GM12878 (cell line): ENCODE measurements at regions not wholly inside any gene's neighbourhood (a gene's known extent, or its start where the extent isn't known, plus 50 kb on each side); places are given as distances from the start of the nearest gene placed in this dataset.
A peak's percentile ranks its signal among the peaks of the same experiment; 100 is the strongest.

Experiments used
- ATAC-seq: fragments of 200-7000 bp; cut with Tn5 transposase; 3 replicates; pipeline ENCODE4 v1.9.1; 2020; ENCODE audit warnings: mild to moderate bottlenecking, moderate library complexity
- BruUV-seq: library from RNA; stranded (reverse); fragments of 400-500 nt; replicated peaks from 2 replicates; lab custom pipeline; 2021; lab: Mats Ljungman, UMichigan
- CTCF ChIA-PET: fragments of 300-600 bp; sonication (Branson Sonifier 250); formaldehyde crosslinking; extraction: SDS; loops from one replicate; lab custom pipeline; 2021; ENCODE audit warnings: inconsistent platforms; lab: Yijun Ruan, JAX
- POLR2A ChIA-PET: fragments of 350-600 bp; formaldehyde crosslinking; extraction: SDS; loops from one replicate; lab custom pipeline; 2021; ENCODE audit warnings: inconsistent platforms; lab: Charles Lee
- RAD21 ChIA-PET: fragments of 300-600 bp; sonication (Branson Sonifier 250); formaldehyde crosslinking; loops from one replicate; lab custom pipeline; 2023; ENCODE audit warnings: antibody characterized with exemption; ENCODE audit not compliant: unreplicated experiment; lab: Charles Lee
- SMC1A ChIA-PET: fragments of 300-600 bp; sonication (Branson Sonifier 250); formaldehyde crosslinking; loops from one replicate; lab custom pipeline; 2023; ENCODE audit not compliant: unreplicated experiment, uncharacterized antibody; lab: Charles Lee
- DNase-seq: peaks from one replicate; pipeline ENCODE4 v3.0.0-alpha.2; 2011; ENCODE audit warnings: low read depth, low spot score
- FAIRE-seq: peaks from 3 replicates; lab custom pipeline; 2011; peaks lifted over from hg19 to GRCh38; lab: Jason Lieb, UNC
- H2AFZ ChIP-seq: 2 replicates; pipeline ENCODE4 v1.6.0; 2011; ENCODE audit warnings: low read depth, low read length, control low read depth; ENCODE audit not compliant: control insufficient read depth
- H3K27ac ChIP-seq: 2 replicates; pipeline ENCODE4 v1.5.1; 2011; ENCODE audit warnings: control low read depth; ENCODE audit not compliant: control insufficient read depth, insufficient read depth
- H3K27me3 ChIP-seq, 2 experiments: replicated peaks in 1 of 2; 2 replicates each; pipeline versions ENCODE4 v1.6.0 to v1.6.1; 2011; ENCODE audit warnings: low read length in 1 of 2; ENCODE audit not compliant: control insufficient read depth in 2 of 2, insufficient read depth in 2 of 2
- H3K36me3 ChIP-seq, 2 experiments: 2 replicates each; pipeline ENCODE4 v1.5.1; 2011; ENCODE audit warnings: low read length in 1 of 2; ENCODE audit not compliant: control insufficient read depth in 2 of 2, insufficient read depth in 2 of 2
- H3K4me1 ChIP-seq: 2 replicates; pipeline ENCODE4 v1.6.1; 2011; ENCODE audit warnings: mild to moderate bottlenecking, low read length, moderate library complexity, mixed read lengths; ENCODE audit not compliant: control insufficient read depth, insufficient read depth
- H3K4me2 ChIP-seq: 2 replicates; pipeline ENCODE4 v1.6.0; 2011; ENCODE audit warnings: control low read depth; ENCODE audit not compliant: control insufficient read depth, insufficient read depth
- H3K4me3 ChIP-seq: fragments of 200-600 bp; sonication (generic); 2 replicates; pipeline ENCODE4 v1.5.1; 2016
- H3K79me2 ChIP-seq: 2 replicates; pipeline ENCODE4 v1.6.0; 2011; ENCODE audit warnings: low read length; ENCODE audit not compliant: control insufficient read depth, insufficient read depth
- H3K9ac ChIP-seq: 2 replicates; pipeline ENCODE4 v1.8.0; 2011; ENCODE audit warnings: low read length, control low read depth, mixed read lengths; ENCODE audit not compliant: control insufficient read depth, insufficient read depth
- H3K9me3 ChIP-seq: replicated peaks from 3 replicates; pipeline ENCODE4 v1.5.1; 2011; ENCODE audit warnings: mild to moderate bottlenecking, low read length; ENCODE audit not compliant: control insufficient read depth, insufficient read depth
- H4K20me1 ChIP-seq: 2 replicates; pipeline ENCODE4 v1.6.0; 2011; ENCODE audit not compliant: control insufficient read depth, insufficient read depth
- ASH2L ChIP-seq: fragments of 300-600, 200-600 bp; sonication (generic); IDR thresholded peaks from 2 replicates; pipeline ENCODE4 v1.6.1; 2017; ENCODE audit warnings: low read depth, mild to moderate bottlenecking, borderline replicate concordance
- BCL11A ChIP-seq: IDR thresholded peaks from 2 replicates; pipeline ENCODE4 v1.6.1; 2011; ENCODE audit warnings: low read depth, low read length
- CHD1 ChIP-seq: IDR thresholded peaks from 2 replicates; pipeline ENCODE4 v1.6.1; 2012; ENCODE audit warnings: low read depth, low read length, improper control_type of control experiment
- EED ChIP-seq: sonication (generic); IDR thresholded peaks from 2 replicates; pipeline ENCODE4 v1.6.1; 2016; ENCODE audit warnings: antibody characterized with exemption, low read depth
- HDAC6 ChIP-seq: fragments of 200-600 bp; sonication (generic); IDR thresholded peaks from one replicate; pipeline ENCODE4 v1.8.0; 2017; ENCODE audit warnings: antibody characterized with exemption; ENCODE audit not compliant: unreplicated experiment
- JUND ChIP-seq: IDR thresholded peaks from 2 replicates; pipeline ENCODE4 v1.6.1; 2012; ENCODE audit warnings: low read depth, mild to moderate bottlenecking, low read length, improper control_type of control experiment, moderate library complexity
- KLF5 ChIP-seq: fragments of 450-650 bp; IDR thresholded peaks from 2 replicates; pipeline ENCODE4 v1.6.1; 2014; ENCODE audit warnings: mild to moderate bottlenecking; ENCODE audit not compliant: partially characterized antibody
- MTA2 ChIP-seq: fragments of 450-650 bp; IDR thresholded peaks from 2 replicates; pipeline ENCODE4 v1.6.1; 2016; ENCODE audit warnings: low read depth, mild to moderate bottlenecking, moderate library complexity
- NFIC ChIP-seq: IDR thresholded peaks from 2 replicates; pipeline ENCODE4 v1.6.1; 2012; ENCODE audit warnings: low read depth, mild to moderate bottlenecking, inconsistent platforms, low read length, moderate library complexity
- PML ChIP-seq: IDR thresholded peaks from 2 replicates; pipeline ENCODE4 v1.6.1; 2012; ENCODE audit warnings: low read length, inconsistent platforms
- RFX5 ChIP-seq: IDR thresholded peaks from 2 replicates; pipeline ENCODE4 v1.6.1; 2011; ENCODE audit warnings: low read depth, low read length, improper control_type of control experiment
- SP1 ChIP-seq: IDR thresholded peaks from one replicate; pipeline ENCODE4 v1.6.1; 2011; ENCODE audit warnings: low read depth, low read length
- TAF1 ChIP-seq: IDR thresholded peaks from 2 replicates; pipeline ENCODE4 v1.6.1; 2011; ENCODE audit warnings: mild to moderate bottlenecking, low read depth, low read length, borderline replicate concordance
- WRNIP1 ChIP-seq: IDR thresholded peaks from 2 replicates; pipeline ENCODE4 v1.6.1; 2011; ENCODE audit warnings: low read depth, low read length, improper control_type of control experiment, borderline replicate concordance
- ZNF217 ChIP-seq: fragments of 450-650 bp; IDR thresholded peaks from 2 replicates; pipeline ENCODE4 v1.6.1; 2017; ENCODE audit warnings: antibody characterized with exemption, mild to moderate bottlenecking
- WGBS: methylation state at CpG from one replicate; pipeline ENCODE4 v1.1.6; 2016; ENCODE audit warnings: low lambda C conversion rate; ENCODE audit not compliant: insufficient replicate concordance, insufficient coverage; ENCODE audit errors: missing lambda C conversion rate; 5-methylcytosine and 5-hydroxymethylcytosine counted together
- in situ Hi-C: fragments of 300-500 bp; cut with MboI; formaldehyde crosslinking; loops from 9 replicates; pipeline ENCODE4 v1.14.3; 2018; ENCODE audit warnings: mixed read lengths
- intact Hi-C: fragments of 100-400 bp; cut with micrococcal nuclease; formaldehyde crosslinking; loops from one replicate; pipeline ENCODE4 v1.14.2; 2022; ENCODE audit not compliant: unreplicated experiment
- TF ChIP-seq, protein P1 (sequence below): fragments of 450-650 bp; IDR thresholded peaks from 2 replicates; pipeline ENCODE4 v1.6.1; 2017; ENCODE audit warnings: low read depth, mild to moderate bottlenecking, moderate library complexity

DNA sequence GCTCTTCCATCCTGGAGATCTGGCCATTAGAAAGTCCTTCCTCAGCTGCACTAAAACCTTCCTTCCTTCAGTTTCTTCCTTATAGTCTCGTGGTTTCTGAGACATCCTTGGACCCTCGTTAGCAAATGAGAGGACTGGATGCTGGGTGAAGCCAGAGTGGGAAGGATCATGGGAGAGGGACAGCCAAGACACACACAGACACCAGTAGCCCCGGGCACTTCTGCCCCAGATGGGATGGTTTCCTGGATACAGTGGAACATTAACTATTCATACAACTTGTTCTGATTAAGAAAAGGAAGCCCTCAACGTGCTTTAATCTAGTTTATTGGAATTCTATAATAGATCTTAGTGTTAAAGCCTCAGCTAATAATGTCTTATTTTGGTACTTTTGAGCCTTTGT lies 125.5 kb downstream of the SEC61B start:
- H3K4me3 ChIP-seq: no peak overlapping the region
- SMC1A ChIA-PET: interaction anchor here (0.5 to 1.6 kb wide), 6 partner anchors 10 to 115 kb away, joined by 3 to 5 read pairs (median 3); no protein-coding TSS in a partner anchor
- POLR2A ChIA-PET: no interaction called here
- WGBS: 18% methylated on average over 4 of the region's 4 CpGs
- FAIRE-seq (no peak), DNase-seq (no peak), ATAC-seq (no peak)
- RAD21 ChIA-PET: interaction anchor here (0.7 to 1.1 kb wide), 3 partner anchors 104 to 375 kb away, joined by 3 read pairs; no protein-coding TSS in a partner anchor
- H3K27me3 ChIP-seq: no peaks in the 10 kb centered on the region
- TF ChIP-seq EED: no peak
- no peak for TF ChIP-seq NFIC
- no peak for TF ChIP-seq SP1
- TF ChIP-seq ASH2L: no peak
- no peak for TF ChIP-seq PML
- TF ChIP-seq JUND: no peak
- no peak for TF ChIP-seq ZNF217
- TF ChIP-seq KLF5: no peak
- no peak for TF ChIP-seq HDAC6
- no peak for TF ChIP-seq WRNIP1
- TF ChIP-seq TAF1: no peak
- no peak for TF ChIP-seq CHD1
- no peak for TF ChIP-seq RFX5
- TF ChIP-seq, protein P1, sequence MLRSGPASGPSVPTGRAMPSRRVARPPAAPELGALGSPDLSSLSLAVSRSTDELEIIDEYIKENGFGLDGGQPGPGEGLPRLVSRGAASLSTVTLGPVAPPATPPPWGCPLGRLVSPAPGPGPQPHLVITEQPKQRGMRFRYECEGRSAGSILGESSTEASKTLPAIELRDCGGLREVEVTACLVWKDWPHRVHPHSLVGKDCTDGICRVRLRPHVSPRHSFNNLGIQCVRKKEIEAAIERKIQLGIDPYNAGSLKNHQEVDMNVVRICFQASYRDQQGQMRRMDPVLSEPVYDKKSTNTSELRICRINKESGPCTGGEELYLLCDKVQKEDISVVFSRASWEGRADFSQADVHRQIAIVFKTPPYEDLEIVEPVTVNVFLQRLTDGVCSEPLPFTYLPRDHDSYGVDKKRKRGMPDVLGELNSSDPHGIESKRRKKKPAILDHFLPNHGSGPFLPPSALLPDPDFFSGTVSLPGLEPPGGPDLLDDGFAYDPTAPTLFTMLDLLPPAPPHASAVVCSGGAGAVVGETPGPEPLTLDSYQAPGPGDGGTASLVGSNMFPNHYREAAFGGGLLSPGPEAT: no peak
- TF ChIP-seq MTA2: no peak
- TF ChIP-seq BCL11A: no peak
- H3K9ac ChIP-seq: no peak overlapping the region
- no peaks in the 10 kb centered on the region for H3K36me3 ChIP-seq
- no peaks in the 10 kb centered on the region for H3K9me3 ChIP-seq
- no peak overlapping the region for H3K4me2 ChIP-seq
- H3K4me1 ChIP-seq: no peaks in the 10 kb centered on the region
- no peaks in the 10 kb centered on the region for H3K79me2 ChIP-seq
- 0 out of 2 replicates have a peak overlapping the region, but pooled peaks have one; percentile 7 for H2AFZ ChIP-seq
- no peak overlapping the region for H3K27ac ChIP-seq
- in situ Hi-C loops: no loop called here
- no peaks in the 10 kb centered on the region for H4K20me1 ChIP-seq
- CTCF ChIA-PET: interaction anchor here (0.9 kb wide), 1 partner anchor 163 kb away, joined by 3 read pairs; no protein-coding TSS in a partner anchor
- BruUV-seq: no TSS peak
- intact Hi-C loops: no loop called here
